ENCODE measurements at regions not wholly inside any gene's neighbourhood (a gene's known extent, or its start where the extent isn't known, plus 50 kb on each side); places are given as distances from the start of the nearest gene placed in this dataset.

DNA sequence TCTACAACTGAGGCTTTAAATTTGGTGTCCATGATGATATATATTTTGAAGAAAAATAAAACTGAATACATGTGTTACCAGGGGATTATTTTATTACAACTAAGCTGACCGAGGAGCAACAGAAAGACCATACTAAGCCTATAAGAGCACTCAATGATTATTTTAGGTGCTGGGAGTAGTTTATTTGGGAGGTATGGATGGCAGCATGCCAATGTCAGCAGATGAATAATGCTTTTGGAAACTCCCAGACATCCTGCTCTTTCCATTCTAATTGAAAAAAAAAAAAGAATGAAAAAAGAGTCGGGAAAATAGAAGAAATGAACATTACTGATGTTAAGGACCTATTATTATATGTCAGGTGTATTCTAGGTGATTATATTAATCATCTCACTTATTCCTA, 441.2 kb downstream of the BTG1 start:
- TF ChIP-seq, protein P1, sequence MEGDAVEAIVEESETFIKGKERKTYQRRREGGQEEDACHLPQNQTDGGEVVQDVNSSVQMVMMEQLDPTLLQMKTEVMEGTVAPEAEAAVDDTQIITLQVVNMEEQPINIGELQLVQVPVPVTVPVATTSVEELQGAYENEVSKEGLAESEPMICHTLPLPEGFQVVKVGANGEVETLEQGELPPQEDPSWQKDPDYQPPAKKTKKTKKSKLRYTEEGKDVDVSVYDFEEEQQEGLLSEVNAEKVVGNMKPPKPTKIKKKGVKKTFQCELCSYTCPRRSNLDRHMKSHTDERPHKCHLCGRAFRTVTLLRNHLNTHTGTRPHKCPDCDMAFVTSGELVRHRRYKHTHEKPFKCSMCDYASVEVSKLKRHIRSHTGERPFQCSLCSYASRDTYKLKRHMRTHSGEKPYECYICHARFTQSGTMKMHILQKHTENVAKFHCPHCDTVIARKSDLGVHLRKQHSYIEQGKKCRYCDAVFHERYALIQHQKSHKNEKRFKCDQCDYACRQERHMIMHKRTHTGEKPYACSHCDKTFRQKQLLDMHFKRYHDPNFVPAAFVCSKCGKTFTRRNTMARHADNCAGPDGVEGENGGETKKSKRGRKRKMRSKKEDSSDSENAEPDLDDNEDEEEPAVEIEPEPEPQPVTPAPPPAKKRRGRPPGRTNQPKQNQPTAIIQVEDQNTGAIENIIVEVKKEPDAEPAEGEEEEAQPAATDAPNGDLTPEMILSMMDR (IDR thresholded peaks at IDR 0.05): no peak
- no peak for TF ChIP-seq POLR2AphosphoS5 (IDR thresholded peaks at IDR 0.05)
- no peak for TF ChIP-seq POLR2A (IDR thresholded peaks at IDR 0.05)
- no peak for TF ChIP-seq EP300 (IDR thresholded peaks at IDR 0.05; ENCODE audit: low read depth)
